ENCODE measurements at regions not wholly inside any gene's neighbourhood (a gene's known extent, or its start where the extent isn't known, plus 50 kb on each side); places are given as distances from the start of the nearest gene placed in this dataset.

- H3K36me3 Mint-ChIP-seq (ENCODE audit: low read depth): no peaks in the 10 kb centered on the region
- H3K27me3 Mint-ChIP-seq (ENCODE audit: low read depth): peaks cover 7% of the 10 kb centered on the region
- DNase-seq: no peak
- no peaks in the 10 kb centered on the region for H3K9me3 Mint-ChIP-seq
- no peak overlapping the region for H3K27ac Mint-ChIP-seq
- CTCF ChIA-PET: no interaction called here
- H3K4me3 Mint-ChIP-seq: no peak overlapping the region
- H3K4me1 Mint-ChIP-seq (ENCODE audit: low read depth): no peaks in the 10 kb centered on the region
- intact Hi-C loops (cut with micrococcal nuclease): no loop called here
Observed at GRCh38 chr12:65517656-65518210, 239.2 kb downstream of the MSRB3 start.

GRCh38 chr12:65518771-65519170 is 240.3 kb downstream of the MSRB3 start:
- peaks cover 7% of the 10 kb centered on the region for H3K27me3 Mint-ChIP-seq (ENCODE audit: low read depth)
- no peaks in the 10 kb centered on the region for H3K4me1 Mint-ChIP-seq (ENCODE audit: low read depth)
- intact Hi-C loops (cut with micrococcal nuclease): no loop called here
- no peaks in the 10 kb centered on the region for H3K9me3 Mint-ChIP-seq
- H3K27ac Mint-ChIP-seq: no peak overlapping the region
- DNase-seq: no peak
- H3K36me3 Mint-ChIP-seq (ENCODE audit: low read depth): no peaks in the 10 kb centered on the region
- CTCF ChIA-PET: no interaction called here
- no peak overlapping the region for H3K4me3 Mint-ChIP-seq

GRCh38 chr12:65520658-65521057 is 242.2 kb downstream of the MSRB3 start:
- no peak overlapping the region for H3K4me3 Mint-ChIP-seq

GRCh38 chr12:65522956-65523860 is 244.7 kb downstream of the MSRB3 start:
- Mint-ChIP-seq H3K27ac (no peak overlapping the region), H3K9me3 (peaks cover 4% of the 10 kb centered on the region), H3K36me3 (ENCODE audit: low read depth) (no peaks in the 10 kb centered on the region), H3K4me1 (ENCODE audit: low read depth) (no peaks in the 10 kb centered on the region), H3K4me3 (no peak overlapping the region), H3K27me3 (ENCODE audit: low read depth) (peaks cover 7% of the 10 kb centered on the region)
- DNase-seq: no peak
- CTCF ChIA-PET: no interaction called here
- intact Hi-C loops (cut with micrococcal nuclease): no loop called here

More at GRCh38 chr12:65520658-65521057, 242.2 kb downstream of the MSRB3 start:
- Mint-ChIP-seq H3K9me3 (no peaks in the 10 kb centered on the region), H3K27ac (no peak overlapping the region), H3K4me1 (ENCODE audit: low read depth) (no peaks in the 10 kb centered on the region), H3K27me3 (ENCODE audit: low read depth) (peaks cover 7% of the 10 kb centered on the region), H3K36me3 (ENCODE audit: low read depth) (no peaks in the 10 kb centered on the region)
- CTCF ChIA-PET: interaction anchor here (0.6 kb wide), 1 partner anchor 966 kb away, joined by 5 read pairs; no protein-coding TSS in a partner anchor
- intact Hi-C loops (cut with micrococcal nuclease): no loop called here
- no peak for DNase-seq

- peaks cover 4% of the 10 kb centered on the region for H3K9me3 Mint-ChIP-seq
- CTCF ChIA-PET: no interaction called here
Observed at GRCh38 chr12:65524666-65525065, 246.2 kb downstream of the MSRB3 start.

GRCh38 chr12:65525491-65526141 is 247.1 kb downstream of the MSRB3 start:
- H3K4me1 Mint-ChIP-seq (ENCODE audit: low read depth): no peaks in the 10 kb centered on the region
- H3K27me3 Mint-ChIP-seq (ENCODE audit: low read depth): peaks cover 6% of the 10 kb centered on the region
- H3K36me3 Mint-ChIP-seq (ENCODE audit: low read depth): no peaks in the 10 kb centered on the region
- CTCF ChIA-PET: no interaction called here
- peaks cover 4% of the 10 kb centered on the region for H3K9me3 Mint-ChIP-seq
- no peak overlapping the region for H3K4me3 Mint-ChIP-seq
- DNase-seq: no peak
- intact Hi-C loops (cut with micrococcal nuclease): no loop called here
- no peak overlapping the region for H3K27ac Mint-ChIP-seq

More at GRCh38 chr12:65524666-65525065, 246.2 kb downstream of the MSRB3 start:
- intact Hi-C loops (cut with micrococcal nuclease): no loop called here
- Mint-ChIP-seq H3K36me3 (ENCODE audit: low read depth) (no peaks in the 10 kb centered on the region), H3K27me3 (ENCODE audit: low read depth) (peaks cover 7% of the 10 kb centered on the region), H3K4me1 (ENCODE audit: low read depth) (no peaks in the 10 kb centered on the region), H3K4me3 (no peak overlapping the region), H3K27ac (no peak overlapping the region)
- DNase-seq: no peak

- H3K27me3 Mint-ChIP-seq (ENCODE audit: low read depth): peaks cover 5% of the 10 kb centered on the region
Observed at GRCh38 chr12:65526311-65526710, 247.8 kb downstream of the MSRB3 start.

GRCh38 chr12:65528127-65528526 is 249.6 kb downstream of the MSRB3 start:
- no peak overlapping the region for H3K27ac Mint-ChIP-seq
- no peak overlapping the region for H3K4me3 Mint-ChIP-seq
- peaks cover 4% of the 10 kb centered on the region for H3K9me3 Mint-ChIP-seq
- intact Hi-C loops (cut with micrococcal nuclease): no loop called here
- DNase-seq: no peak
- peaks cover 4% of the 10 kb centered on the region for H3K27me3 Mint-ChIP-seq (ENCODE audit: low read depth)
- CTCF ChIA-PET: no interaction called here
- no peaks in the 10 kb centered on the region for H3K4me1 Mint-ChIP-seq (ENCODE audit: low read depth)
- H3K36me3 Mint-ChIP-seq (ENCODE audit: low read depth): no peaks in the 10 kb centered on the region

More at GRCh38 chr12:65526311-65526710, 247.8 kb downstream of the MSRB3 start:
- CTCF ChIA-PET: interaction anchor here (1.1 kb wide), 1 partner anchor 30 kb away, joined by 5 read pairs; no protein-coding TSS in a partner anchor
- Mint-ChIP-seq H3K4me3 (no peak overlapping the region), H3K36me3 (ENCODE audit: low read depth) (no peaks in the 10 kb centered on the region), H3K27ac (no peak overlapping the region), H3K9me3 (peaks cover 4% of the 10 kb centered on the region), H3K4me1 (ENCODE audit: low read depth) (no peaks in the 10 kb centered on the region)
- intact Hi-C loops (cut with micrococcal nuclease): no loop called here
- no peak for DNase-seq

GRCh38 chr12:65529106-65529505 is 250.6 kb downstream of the MSRB3 start:
- H3K36me3 Mint-ChIP-seq (ENCODE audit: low read depth): no peaks in the 10 kb centered on the region
- CTCF ChIA-PET: interaction anchor here (0.7 kb wide), 1 partner anchor 967 kb away, joined by 3 read pairs; no protein-coding TSS in a partner anchor
- intact Hi-C loops (cut with micrococcal nuclease): no loop called here

GRCh38 chr12:65529771-65530435 is 251.4 kb downstream of the MSRB3 start:
- CTCF ChIA-PET: interaction anchor here (0.7 kb wide), 2 partner anchors 66 to 968 kb away, joined by 3 to 5 read pairs; no protein-coding TSS in a partner anchor
- H3K27ac Mint-ChIP-seq: no peak overlapping the region
- H3K27me3 Mint-ChIP-seq (ENCODE audit: low read depth): peaks cover 4% of the 10 kb centered on the region
- H3K36me3 Mint-ChIP-seq (ENCODE audit: low read depth): no peaks in the 10 kb centered on the region
- H3K4me3 Mint-ChIP-seq: no peak overlapping the region
- peaks cover 4% of the 10 kb centered on the region for H3K9me3 Mint-ChIP-seq
- no peak for DNase-seq
- H3K4me1 Mint-ChIP-seq (ENCODE audit: low read depth): no peaks in the 10 kb centered on the region
- intact Hi-C loops (cut with micrococcal nuclease): no loop called here

More at GRCh38 chr12:65529106-65529505, 250.6 kb downstream of the MSRB3 start:
- DNase-seq: no peak
- Mint-ChIP-seq H3K27me3 (ENCODE audit: low read depth) (peaks cover 4% of the 10 kb centered on the region), H3K9me3 (peaks cover 4% of the 10 kb centered on the region), H3K27ac (no peak overlapping the region), H3K4me1 (ENCODE audit: low read depth) (no peaks in the 10 kb centered on the region), H3K4me3 (no peak overlapping the region)

GRCh38 chr12:65532162-65532561 is 253.7 kb downstream of the MSRB3 start:
- CTCF ChIA-PET: interaction anchor here (1.2 kb wide), 1 partner anchor 25 kb away, joined by 4 read pairs; no protein-coding TSS in a partner anchor
- intact Hi-C loops (cut with micrococcal nuclease): no loop called here
- no peak overlapping the region for H3K27ac Mint-ChIP-seq

GRCh38 chr12:65532764-65533163 is 254.3 kb downstream of the MSRB3 start:
- H3K4me1 Mint-ChIP-seq (ENCODE audit: low read depth): no peaks in the 10 kb centered on the region
- intact Hi-C loops (cut with micrococcal nuclease): no loop called here
- DNase-seq: no peak
- H3K27ac Mint-ChIP-seq: no peak overlapping the region
- no peak overlapping the region for H3K4me3 Mint-ChIP-seq
- CTCF ChIA-PET: interaction anchor here (1.2 kb wide), 1 partner anchor 24 kb away, joined by 4 read pairs; no protein-coding TSS in a partner anchor
- no peaks in the 10 kb centered on the region for H3K36me3 Mint-ChIP-seq (ENCODE audit: low read depth)
- no peaks in the 10 kb centered on the region for H3K9me3 Mint-ChIP-seq
- H3K27me3 Mint-ChIP-seq (ENCODE audit: low read depth): peaks cover 4% of the 10 kb centered on the region

More at GRCh38 chr12:65532162-65532561, 253.7 kb downstream of the MSRB3 start:
- Mint-ChIP-seq H3K27me3 (ENCODE audit: low read depth) (peaks cover 4% of the 10 kb centered on the region), H3K4me3 (no peak overlapping the region), H3K9me3 (peaks cover 4% of the 10 kb centered on the region), H3K4me1 (ENCODE audit: low read depth) (no peaks in the 10 kb centered on the region), H3K36me3 (ENCODE audit: low read depth) (no peaks in the 10 kb centered on the region)
- no peak for DNase-seq

All from activated naive CD4-positive, alpha-beta T cell treated with anti-CD3 and anti-CD28 coated beads for 36 hours (primary cell).